Hepatic stellate cell (primary cell): ENCODE measurements at regions not wholly inside any gene's neighbourhood (a gene's known extent, or its start where the extent isn't known, plus 50 kb on each side); places are given as distances from the start of the nearest gene placed in this dataset.

Experiments used
- DNase-seq: peaks from one replicate; pipeline ENCODE4 v3.0.0; 2011; ENCODE audit warnings: low spot score

GRCh38 chr10:129375912-129376311 is 91.1 kb upstream of the MGMT start:
- DNase-seq: no peak

DNA sequence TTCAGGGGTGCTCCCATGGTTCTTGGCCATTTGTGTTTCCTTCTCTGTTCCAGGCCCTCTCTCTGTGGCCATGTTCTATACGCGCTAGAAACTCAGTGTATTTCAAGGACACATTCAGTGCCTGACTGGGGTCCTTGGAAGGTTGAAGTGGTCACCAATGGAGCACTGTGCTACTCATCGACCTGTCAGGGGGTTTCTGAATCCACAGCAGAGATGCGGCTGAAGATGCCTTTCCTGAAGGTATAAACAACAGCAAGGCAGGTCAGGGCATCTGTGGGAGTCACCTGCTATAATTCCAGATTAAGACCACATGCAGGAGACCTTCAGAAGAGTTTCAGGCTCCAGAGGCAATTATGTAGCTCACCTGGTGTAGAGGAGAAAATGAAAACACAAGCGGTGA is 86.8 kb upstream of the MGMT start:
- no peak for DNase-seq

GRCh38 chr10:129381741-129382140 is 85.3 kb upstream of the MGMT start:
- DNase-seq: no peak

DNA sequence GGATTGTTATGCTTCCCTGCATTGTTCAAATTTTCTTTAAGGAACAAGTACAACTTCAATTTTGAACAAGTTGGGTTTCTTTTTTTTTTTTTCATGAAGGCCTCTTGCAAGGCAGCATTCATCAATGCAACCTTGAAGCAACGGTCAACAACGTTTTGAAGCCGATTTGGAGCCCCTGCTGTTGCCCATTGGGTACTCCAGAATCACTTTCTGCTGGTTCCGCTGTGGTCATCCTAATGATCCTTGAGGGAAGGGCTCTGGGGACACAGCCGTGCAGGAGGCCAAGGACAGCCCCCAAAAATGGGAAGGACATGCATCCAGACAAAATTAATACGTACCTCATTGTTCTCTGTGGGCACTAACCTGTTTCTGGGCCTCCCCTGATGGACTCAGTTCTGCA is 84.6 kb upstream of the MGMT start:
- no peak for DNase-seq

DNA sequence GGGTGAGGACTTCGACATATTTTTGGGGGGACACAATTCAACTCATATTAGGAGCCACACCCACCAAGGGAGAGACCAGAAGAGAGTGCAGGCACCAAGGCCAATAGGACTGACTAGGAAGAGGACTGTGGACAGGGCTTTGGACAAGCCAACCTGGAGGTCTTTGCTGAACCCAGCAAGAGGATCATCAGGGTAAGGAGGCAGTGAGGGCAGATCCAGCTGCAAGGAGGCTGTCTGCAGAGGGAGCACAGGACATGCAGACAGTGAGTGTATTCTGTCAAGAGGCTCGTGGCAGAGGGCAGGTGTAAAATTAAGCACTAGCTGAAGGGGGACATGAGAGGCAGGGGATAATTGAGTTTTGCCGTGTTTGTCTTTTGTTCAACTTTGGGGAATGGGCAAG is 83.4 kb upstream of the MGMT start:
- no peak for DNase-seq

- no peak for DNase-seq
Measured at GRCh38 chr10:129385600-129385999, 81.4 kb upstream of the MGMT start.

GRCh38 chr10:129386415-129387257 is 80.4 kb upstream of the MGMT start:
- DNase-seq: no peak

DNA sequence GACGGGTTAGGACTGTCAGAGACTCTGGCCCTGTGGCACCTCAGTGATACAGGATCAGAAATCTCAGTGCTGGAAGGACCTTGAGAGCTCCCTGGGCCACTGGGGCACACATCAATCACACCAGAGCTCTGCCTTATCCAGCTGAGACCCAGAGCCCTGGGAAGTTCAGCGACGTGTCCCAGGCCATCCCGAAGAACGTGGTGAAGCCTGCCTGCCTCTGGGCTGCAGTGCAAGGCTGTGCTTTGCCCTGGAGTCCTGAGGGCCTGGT is 79.8 kb upstream of the MGMT start:
- no peak for DNase-seq

DNA sequence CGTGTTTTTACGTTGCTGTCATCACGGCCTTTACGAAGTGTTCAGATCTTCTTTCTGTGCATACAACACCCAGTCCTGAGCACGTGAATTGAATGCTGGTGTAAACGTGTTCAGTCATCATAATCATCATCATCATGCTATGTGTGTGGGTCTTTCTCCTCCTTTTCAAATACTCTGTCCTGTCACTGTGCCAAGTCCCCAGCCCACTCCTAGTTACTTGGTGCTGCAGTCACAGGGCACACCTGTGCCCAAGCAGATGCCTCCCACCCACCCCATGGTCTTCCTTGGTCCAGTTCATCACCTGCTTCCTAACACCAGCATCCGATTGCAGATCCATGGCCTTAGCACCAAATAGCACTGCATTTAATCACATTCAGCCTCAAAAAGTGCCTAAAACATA is 78.6 kb upstream of the MGMT start:
- DNase-seq: no peak

DNA sequence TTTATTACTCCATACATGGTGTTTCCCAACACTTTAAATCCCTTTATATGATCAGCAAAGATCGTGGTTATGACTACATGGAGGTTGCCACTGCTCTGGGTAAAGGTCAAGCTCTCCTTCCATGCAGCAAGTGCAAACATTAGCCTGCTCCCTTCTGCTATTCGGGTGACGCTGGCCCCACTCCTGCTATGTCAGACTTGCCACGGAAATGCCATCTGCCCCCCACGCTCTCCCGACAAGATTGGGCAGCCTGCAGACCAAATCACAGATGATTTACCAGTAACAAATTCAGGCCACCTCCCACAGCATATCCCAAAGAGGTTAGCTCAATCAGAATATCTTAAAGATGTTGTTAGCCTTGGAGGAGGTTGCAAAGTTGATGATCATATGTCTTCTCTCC is 77.8 kb upstream of the MGMT start:
- no peak for DNase-seq

DNA sequence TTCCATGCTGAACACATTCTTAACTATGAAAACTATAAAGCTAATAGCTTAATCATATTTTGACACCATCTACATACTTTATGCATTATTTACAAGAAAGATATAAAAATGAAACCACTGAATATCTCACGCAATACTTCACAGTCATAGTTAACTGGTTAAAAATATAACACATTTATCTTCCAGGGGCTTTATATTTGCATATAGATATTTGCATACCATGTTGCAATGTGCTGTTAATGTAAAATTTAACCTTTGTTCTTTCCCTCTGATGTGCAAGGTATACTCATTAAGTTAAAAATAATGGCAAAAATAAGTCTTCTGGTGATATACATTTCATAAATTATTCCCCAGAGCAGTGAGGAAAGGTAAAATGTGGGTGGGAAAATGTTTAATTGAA is 76.9 kb upstream of the MGMT start:
- no peak for DNase-seq

- no peak for DNase-seq
Measured at GRCh38 chr10:129390726-129391125, 76.3 kb upstream of the MGMT start.

- DNase-seq: no peak
Measured at GRCh38 chr10:129391464-129391863, 75.6 kb upstream of the MGMT start.

DNA sequence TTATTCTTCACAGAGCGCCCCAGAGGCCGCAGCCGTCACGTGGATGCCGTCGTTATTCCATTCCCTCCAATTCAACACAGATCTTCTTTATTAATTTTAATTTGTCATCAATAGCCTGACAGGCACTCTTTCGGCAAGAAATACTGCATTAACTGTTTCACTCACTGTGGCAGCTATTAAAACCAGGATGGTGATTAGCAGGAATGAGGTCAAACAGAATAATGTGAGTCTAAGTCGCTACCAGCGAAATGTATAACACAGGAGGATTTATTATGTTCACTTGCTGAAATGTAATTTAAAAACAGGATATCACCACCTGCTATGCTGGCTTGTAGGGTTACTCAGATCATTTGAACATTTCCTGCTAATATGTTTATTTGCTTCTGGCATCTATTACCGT is 74.2 kb upstream of the MGMT start:
- no peak for DNase-seq

- no peak for DNase-seq
Measured at GRCh38 chr10:129393812-129394211, 73.2 kb upstream of the MGMT start.

- DNase-seq: no peak
Measured at GRCh38 chr10:129394518-129395328, 72.3 kb upstream of the MGMT start.

DNA sequence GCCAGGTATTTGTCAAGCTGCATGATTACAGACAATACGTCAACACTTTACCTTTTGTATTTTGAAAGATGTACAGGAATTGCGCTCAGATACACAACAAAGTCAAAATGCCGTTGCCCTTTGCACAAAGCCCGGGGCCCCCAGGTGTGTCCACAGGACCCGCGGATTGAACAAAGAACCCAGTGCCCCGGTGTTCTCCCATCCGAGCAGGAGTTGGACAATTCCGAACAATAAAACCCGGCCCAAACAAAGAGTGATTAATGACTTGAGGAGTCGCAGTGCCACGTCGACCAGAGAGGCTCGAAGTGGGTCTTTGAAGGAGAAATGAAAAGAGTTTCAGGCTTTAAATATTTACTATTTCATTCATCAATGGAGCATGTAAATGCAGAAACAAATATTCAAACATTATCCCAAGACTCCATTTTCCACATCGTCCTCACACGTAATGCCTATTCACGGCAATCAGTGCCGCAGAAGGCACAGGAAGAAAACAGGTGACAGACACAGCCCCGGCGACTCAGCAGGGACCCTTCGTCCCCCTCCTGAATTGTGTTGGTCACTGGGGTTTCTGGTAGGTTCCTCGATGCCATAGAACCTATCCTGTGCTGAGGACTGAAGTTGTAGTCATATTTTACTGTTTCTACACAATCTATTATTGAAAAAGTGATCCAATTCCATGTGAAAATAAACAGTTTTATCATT is 70.9 kb upstream of the MGMT start:
- no peak for DNase-seq

DNA sequence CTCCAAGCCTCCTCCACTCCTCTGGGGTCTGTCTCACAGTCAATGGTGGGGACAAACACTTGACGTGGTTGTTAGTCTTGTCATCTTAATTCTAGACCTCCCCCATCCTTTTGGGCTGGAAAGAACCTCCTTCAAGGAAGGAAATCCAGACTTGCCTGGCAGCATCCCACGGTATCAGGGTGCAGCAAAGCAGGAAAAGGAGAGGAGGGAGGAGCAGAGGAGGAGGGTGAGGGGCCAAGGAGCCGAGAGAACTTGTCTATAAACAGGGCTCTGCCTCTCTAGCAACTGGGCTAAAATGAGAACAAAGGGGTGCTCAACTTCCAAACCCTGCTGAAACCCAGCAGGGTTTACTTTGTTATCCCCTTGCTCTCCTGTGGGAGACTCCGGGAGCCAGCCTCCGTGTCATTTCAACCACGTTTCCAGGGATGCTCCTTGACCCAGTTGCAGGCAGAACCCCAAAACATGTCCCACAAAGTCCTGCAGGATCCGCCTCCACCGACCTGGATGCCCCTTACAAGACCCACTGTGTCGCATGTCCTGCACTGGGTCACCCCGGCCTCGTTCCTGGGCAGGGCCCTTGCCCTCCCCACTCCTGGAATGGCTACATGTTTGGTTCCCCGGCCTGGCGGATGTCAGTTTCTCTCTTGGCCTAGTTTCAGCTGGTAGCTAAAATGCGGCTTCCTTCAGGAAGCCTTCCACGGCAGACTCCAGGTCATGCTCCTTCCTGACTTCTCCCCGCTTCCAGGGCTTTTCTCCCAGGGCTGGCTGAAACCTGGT is 69.7 kb upstream of the MGMT start:
- DNase-seq: no peak

DNA sequence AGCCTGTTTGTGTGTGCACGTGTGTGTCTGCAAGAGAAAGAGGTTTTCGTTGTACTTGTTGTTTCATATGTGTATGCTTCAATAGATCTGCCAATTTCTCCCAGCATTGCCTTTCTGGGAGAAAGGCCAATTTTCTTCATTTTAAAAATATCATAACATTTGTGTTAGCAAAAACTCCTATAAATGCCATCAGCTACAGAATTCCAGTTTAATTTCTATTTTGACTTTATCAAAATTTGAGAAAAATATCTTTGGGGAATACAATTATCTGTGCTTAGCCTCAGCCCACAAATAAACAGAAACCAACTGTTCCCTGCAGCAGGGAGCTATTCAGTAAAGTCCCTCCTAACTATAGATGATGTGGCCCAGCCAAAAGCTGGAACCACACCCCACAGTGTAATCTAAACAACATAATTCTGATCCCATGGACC is 68.3 kb upstream of the MGMT start:
- DNase-seq: no peak

GRCh38 chr10:129400426-129400825 is 66.6 kb upstream of the MGMT start:
- DNase-seq: no peak

DNA sequence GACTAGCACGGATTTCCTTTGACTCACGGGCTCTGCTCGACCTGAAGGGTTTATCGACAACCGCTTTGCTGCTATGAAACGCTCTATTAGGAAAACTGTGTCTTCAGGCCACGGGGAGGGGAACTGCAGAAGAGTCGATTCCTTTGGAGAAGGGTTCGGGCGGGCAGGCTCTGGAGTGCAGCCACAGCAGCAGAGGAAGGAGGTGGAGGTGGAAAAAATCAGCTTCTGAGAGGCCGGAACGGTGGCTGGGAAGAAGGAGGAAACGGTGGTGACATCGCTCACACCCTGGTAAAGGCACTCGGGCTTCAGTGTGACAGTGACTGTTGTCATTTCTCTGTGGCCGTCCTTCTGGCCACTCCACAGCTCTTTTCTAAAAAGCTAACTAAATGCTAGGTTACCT is 64.6 kb upstream of the MGMT start:
- no peak for DNase-seq

GRCh38 chr10:129404091-129404490 is 63.0 kb upstream of the MGMT start:
- no peak for DNase-seq
